ENCODE measurements at regions not wholly inside any gene's neighbourhood (a gene's known extent, or its start where the extent isn't known, plus 50 kb on each side); places are given as distances from the start of the nearest gene placed in this dataset.

- peaks cover 3% of the 10 kb centered on the region for H3K27me3 Mint-ChIP-seq
- no peak overlapping the region for H3K4me3 Mint-ChIP-seq (ENCODE audit: low read depth)
These were observed 93.5 kb upstream of the NR3C1 start for GRCh38 chr5:143496943-143497342.

GRCh38 chr5:143495821-143496275 lies 92.4 kb upstream of the NR3C1 start:
- Mint-ChIP-seq H3K4me1 (ENCODE audit: low read depth) (no peaks in the 10 kb centered on the region), H3K27me3 (no peaks in the 10 kb centered on the region), H3K27ac (no peak overlapping the region), H3K4me3 (ENCODE audit: low read depth) (no peak overlapping the region), H3K36me3 (ENCODE audit: insufficient read depth) (no peaks in the 10 kb centered on the region), H3K9me3 (ENCODE audit: low read depth) (peaks cover 4% of the 10 kb centered on the region)
- DNase-seq (ENCODE audit: low spot score, unreplicated experiment), result no peak
- TF ChIP-seq, protein P1, sequence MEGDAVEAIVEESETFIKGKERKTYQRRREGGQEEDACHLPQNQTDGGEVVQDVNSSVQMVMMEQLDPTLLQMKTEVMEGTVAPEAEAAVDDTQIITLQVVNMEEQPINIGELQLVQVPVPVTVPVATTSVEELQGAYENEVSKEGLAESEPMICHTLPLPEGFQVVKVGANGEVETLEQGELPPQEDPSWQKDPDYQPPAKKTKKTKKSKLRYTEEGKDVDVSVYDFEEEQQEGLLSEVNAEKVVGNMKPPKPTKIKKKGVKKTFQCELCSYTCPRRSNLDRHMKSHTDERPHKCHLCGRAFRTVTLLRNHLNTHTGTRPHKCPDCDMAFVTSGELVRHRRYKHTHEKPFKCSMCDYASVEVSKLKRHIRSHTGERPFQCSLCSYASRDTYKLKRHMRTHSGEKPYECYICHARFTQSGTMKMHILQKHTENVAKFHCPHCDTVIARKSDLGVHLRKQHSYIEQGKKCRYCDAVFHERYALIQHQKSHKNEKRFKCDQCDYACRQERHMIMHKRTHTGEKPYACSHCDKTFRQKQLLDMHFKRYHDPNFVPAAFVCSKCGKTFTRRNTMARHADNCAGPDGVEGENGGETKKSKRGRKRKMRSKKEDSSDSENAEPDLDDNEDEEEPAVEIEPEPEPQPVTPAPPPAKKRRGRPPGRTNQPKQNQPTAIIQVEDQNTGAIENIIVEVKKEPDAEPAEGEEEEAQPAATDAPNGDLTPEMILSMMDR (IDR thresholded peaks at IDR 0.05; ENCODE audit: unreplicated experiment), result no peak

More at GRCh38 chr5:143496943-143497342, 93.5 kb upstream of the NR3C1 start:
- no peaks in the 10 kb centered on the region for H3K36me3 Mint-ChIP-seq (ENCODE audit: insufficient read depth)
- no peaks in the 10 kb centered on the region for H3K4me1 Mint-ChIP-seq (ENCODE audit: low read depth)
- DNase-seq (ENCODE audit: low spot score, unreplicated experiment), result no peak
- H3K27ac Mint-ChIP-seq, result no peak overlapping the region
- TF ChIP-seq, protein P1 (IDR thresholded peaks at IDR 0.05; ENCODE audit: unreplicated experiment), result no peak
- peaks cover 4% of the 10 kb centered on the region for H3K9me3 Mint-ChIP-seq (ENCODE audit: low read depth)

DNA sequence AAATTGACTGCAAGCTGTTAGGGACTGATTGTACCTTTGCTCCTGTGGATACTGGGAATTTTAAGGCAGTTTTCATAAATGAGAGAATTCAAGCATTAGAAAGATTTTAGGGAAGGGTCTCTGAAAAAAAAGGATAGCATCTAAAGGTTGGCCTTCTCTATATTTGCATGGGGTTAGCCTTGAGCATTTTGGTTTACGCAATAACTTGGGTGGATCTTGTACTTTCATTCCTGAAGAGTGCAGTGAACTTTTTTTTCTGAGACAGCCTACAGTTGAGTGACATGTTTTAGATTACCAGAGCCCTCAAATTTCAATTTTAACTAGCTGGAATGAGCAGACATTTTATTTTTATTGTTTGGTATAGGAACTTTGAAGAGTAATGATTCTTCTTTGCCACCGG lies 91.6 kb upstream of the NR3C1 start:
- H3K4me3 Mint-ChIP-seq (ENCODE audit: low read depth), result no peak overlapping the region
- H3K9me3 Mint-ChIP-seq (ENCODE audit: low read depth), result peaks cover 4% of the 10 kb centered on the region
- DNase-seq (ENCODE audit: low spot score, unreplicated experiment), result no peak
- H3K27ac Mint-ChIP-seq, result no peak overlapping the region
- no peaks in the 10 kb centered on the region for H3K36me3 Mint-ChIP-seq (ENCODE audit: insufficient read depth)
- no peaks in the 10 kb centered on the region for H3K4me1 Mint-ChIP-seq (ENCODE audit: low read depth)
- no peaks in the 10 kb centered on the region for H3K27me3 Mint-ChIP-seq
- TF ChIP-seq, protein P1 (IDR thresholded peaks at IDR 0.05; ENCODE audit: unreplicated experiment), result no peak

GRCh38 chr5:143494595-143494994 lies 91.1 kb upstream of the NR3C1 start:
- no peaks in the 10 kb centered on the region for H3K27me3 Mint-ChIP-seq
- no peaks in the 10 kb centered on the region for H3K4me1 Mint-ChIP-seq (ENCODE audit: low read depth)
- H3K27ac Mint-ChIP-seq, result no peak overlapping the region
- TF ChIP-seq, protein P1 (IDR thresholded peaks at IDR 0.05; ENCODE audit: unreplicated experiment), result no peak
- H3K4me3 Mint-ChIP-seq (ENCODE audit: low read depth), result no peak overlapping the region
- no peak for DNase-seq (ENCODE audit: low spot score, unreplicated experiment)
- peaks cover 4% of the 10 kb centered on the region for H3K9me3 Mint-ChIP-seq (ENCODE audit: low read depth)
- no peaks in the 10 kb centered on the region for H3K36me3 Mint-ChIP-seq (ENCODE audit: insufficient read depth)

- peaks cover 4% of the 10 kb centered on the region for H3K9me3 Mint-ChIP-seq (ENCODE audit: low read depth)
- TF ChIP-seq, protein P1 (IDR thresholded peaks at IDR 0.05; ENCODE audit: unreplicated experiment), result no peak
- no peaks in the 10 kb centered on the region for H3K36me3 Mint-ChIP-seq (ENCODE audit: insufficient read depth)
- H3K4me3 Mint-ChIP-seq (ENCODE audit: low read depth), result no peak overlapping the region
- H3K27me3 Mint-ChIP-seq, result no peaks in the 10 kb centered on the region
- no peak for DNase-seq (ENCODE audit: low spot score, unreplicated experiment)
- no peaks in the 10 kb centered on the region for H3K4me1 Mint-ChIP-seq (ENCODE audit: low read depth)
- no peak overlapping the region for H3K27ac Mint-ChIP-seq
These were observed 90.7 kb upstream of the NR3C1 start for GRCh38 chr5:143494162-143494561.

Measured in progenitor cell of endocrine pancreas (in vitro differentiated cells).